Neuron (in vitro differentiated cells): ENCODE measurements at regions not wholly inside any gene's neighbourhood (a gene's known extent, or its start where the extent isn't known, plus 50 kb on each side); places are given as distances from the start of the nearest gene placed in this dataset.

Experiments
- H2AFZ ChIP-seq: one replicate; pipeline ENCODE4 v1.6.1; 2013; ENCODE audit warnings: low read depth, mild to moderate bottlenecking, inconsistent platforms, low read length, moderate library complexity
- H3K27me3 ChIP-seq: one replicate; pipeline ENCODE4 v1.6.1; 2013; ENCODE audit warnings: low read length; ENCODE audit not compliant: insufficient read depth
- H3K36me3 ChIP-seq: one replicate; pipeline ENCODE4 v1.6.1; 2013; ENCODE audit warnings: low read length; ENCODE audit not compliant: insufficient read depth
- H3K4me1 ChIP-seq: one replicate; pipeline ENCODE4 v1.6.1; 2013; ENCODE audit warnings: low read length; ENCODE audit not compliant: insufficient read depth
- H3K4me3 ChIP-seq: 2 replicates; pipeline ENCODE4 v1.5.1; 2013; ENCODE audit warnings: mild to moderate bottlenecking, low read length, moderate library complexity
- H3K9me3 ChIP-seq: one replicate; pipeline ENCODE4 v1.6.1; 2013; ENCODE audit warnings: low read length

DNA sequence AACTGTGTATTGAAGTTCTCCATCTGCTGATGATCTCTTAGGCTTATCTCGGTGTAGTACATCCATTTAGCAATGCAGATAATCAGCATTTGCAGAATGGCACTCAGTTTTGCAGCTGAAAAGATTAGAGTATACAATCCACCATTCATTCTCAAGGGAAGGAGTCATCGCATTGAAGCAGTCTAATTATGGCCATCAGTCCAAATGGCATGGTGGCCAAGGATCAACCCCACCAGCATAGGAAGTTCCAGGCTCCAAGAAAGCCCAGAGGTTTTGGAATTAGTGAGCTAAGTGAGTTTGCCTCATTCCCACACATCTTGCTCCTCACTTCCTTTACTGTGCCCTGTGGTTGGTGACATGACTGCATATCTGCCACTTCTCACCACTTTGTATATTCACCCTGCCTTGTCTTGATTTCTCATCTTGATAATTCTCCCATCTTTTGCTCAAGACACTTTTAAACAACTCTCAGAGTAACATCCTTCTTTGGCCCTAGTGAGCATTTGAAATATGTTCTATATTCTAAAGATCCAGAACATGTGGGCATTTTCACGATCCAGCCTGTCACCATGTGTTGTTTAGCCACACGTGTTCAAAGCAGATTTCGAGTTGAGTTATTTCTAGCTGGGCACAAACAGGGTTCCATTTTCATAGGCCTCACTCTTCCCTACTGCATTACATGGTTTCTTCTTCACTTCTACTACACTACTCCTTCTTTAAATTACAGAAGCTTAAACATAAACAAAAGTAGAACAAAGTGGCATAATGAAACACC, 1119.8 kb downstream of the TSN start:
- no peaks in the 10 kb centered on the region for H3K9me3 ChIP-seq
- no peak overlapping the region for H2AFZ ChIP-seq
- H3K4me3 ChIP-seq = no peak overlapping the region
- H3K36me3 ChIP-seq = no peaks in the 10 kb centered on the region
- no peaks in the 10 kb centered on the region for H3K27me3 ChIP-seq
- H3K4me1 ChIP-seq = no peaks in the 10 kb centered on the region

DNA sequence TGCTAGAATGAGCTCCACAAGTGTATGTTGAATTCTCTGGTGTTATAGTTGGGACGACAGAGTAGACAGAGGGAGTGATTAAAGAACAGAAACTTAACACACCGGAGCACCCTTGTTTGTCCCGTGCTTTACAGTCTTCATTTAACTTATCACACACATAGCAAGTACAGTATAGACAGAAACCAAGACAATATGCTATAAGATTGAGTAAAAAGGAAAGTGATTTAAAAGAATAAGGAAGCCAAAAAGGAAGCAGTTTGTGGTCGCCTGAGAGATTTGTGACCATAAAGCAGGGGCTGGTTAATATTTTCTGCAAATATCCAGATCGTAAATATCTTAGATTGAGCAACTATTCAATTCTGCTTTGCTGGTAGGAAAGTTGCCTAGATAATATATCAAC, 1128.4 kb downstream of the TSN start:
- Histone ChIP-seq H3K4me1 (no peaks in the 10 kb centered on the region), H3K9me3 (no peaks in the 10 kb centered on the region), H3K27me3 (no peaks in the 10 kb centered on the region), H3K4me3 (no peak overlapping the region), H2AFZ (no peak overlapping the region), H3K36me3 (no peaks in the 10 kb centered on the region)

DNA sequence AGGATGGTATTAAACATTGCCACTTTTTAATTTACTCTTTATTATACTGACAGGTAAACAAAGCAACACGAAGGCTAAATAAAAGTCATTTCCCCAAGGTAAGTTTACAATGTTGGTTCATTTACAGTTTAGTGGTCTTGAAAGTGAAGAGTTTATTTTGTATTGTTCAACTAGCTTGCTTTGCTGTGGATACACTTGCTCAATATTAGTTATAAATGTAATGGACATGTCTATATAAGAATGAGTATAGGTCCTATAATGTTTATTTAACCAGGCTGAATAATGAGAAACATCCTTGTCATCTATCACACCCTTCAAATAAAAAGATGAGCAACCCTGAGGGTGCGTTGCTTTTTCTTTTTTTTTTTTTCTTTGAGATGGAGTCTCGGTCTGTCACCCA, 1129.4 kb downstream of the TSN start:
- H3K9me3 ChIP-seq = no peaks in the 10 kb centered on the region
- no peaks in the 10 kb centered on the region for H3K36me3 ChIP-seq
- no peaks in the 10 kb centered on the region for H3K27me3 ChIP-seq
- no peak overlapping the region for H3K4me3 ChIP-seq
- no peak overlapping the region for H2AFZ ChIP-seq
- no peaks in the 10 kb centered on the region for H3K4me1 ChIP-seq

DNA sequence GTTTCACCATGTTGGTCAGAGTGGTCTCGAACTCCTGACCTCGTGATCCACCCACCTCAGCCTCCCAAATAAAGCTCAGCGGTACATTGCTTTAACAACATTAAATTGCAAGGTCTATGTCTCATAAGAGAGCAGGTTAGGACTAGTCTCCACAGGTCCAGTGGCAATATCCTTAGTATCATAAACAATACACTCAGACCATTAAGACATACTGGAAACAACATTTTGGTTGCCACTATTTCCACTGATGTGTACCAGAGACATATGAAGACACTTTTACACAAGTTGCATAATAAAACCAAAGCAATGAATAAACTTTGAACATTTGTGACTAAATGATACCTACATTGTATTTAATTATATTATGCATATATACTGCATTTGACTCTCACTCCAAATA, 1130.0 kb downstream of the TSN start:
- no peaks in the 10 kb centered on the region for H3K27me3 ChIP-seq
- no peaks in the 10 kb centered on the region for H3K36me3 ChIP-seq
- H3K4me1 ChIP-seq = no peaks in the 10 kb centered on the region
- H2AFZ ChIP-seq = no peak overlapping the region
- H3K4me3 ChIP-seq = no peak overlapping the region
- H3K9me3 ChIP-seq = no peaks in the 10 kb centered on the region

GRCh38 chr2:122886479-122887145, 1131.2 kb downstream of the TSN start:
- no peaks in the 10 kb centered on the region for H3K4me1 ChIP-seq
- H3K36me3 ChIP-seq = no peaks in the 10 kb centered on the region
- no peak overlapping the region for H3K4me3 ChIP-seq
- no peaks in the 10 kb centered on the region for H3K27me3 ChIP-seq
- no peaks in the 10 kb centered on the region for H3K9me3 ChIP-seq
- no peak overlapping the region for H2AFZ ChIP-seq

GRCh38 chr2:122899614-122900013, 1125.5 kb upstream of the CNTNAP5 start:
- Histone ChIP-seq H3K9me3 (no peaks in the 10 kb centered on the region), H2AFZ (no peak overlapping the region), H3K4me1 (no peaks in the 10 kb centered on the region), H3K4me3 (no peak overlapping the region), H3K27me3 (no peaks in the 10 kb centered on the region), H3K36me3 (no peaks in the 10 kb centered on the region)

DNA sequence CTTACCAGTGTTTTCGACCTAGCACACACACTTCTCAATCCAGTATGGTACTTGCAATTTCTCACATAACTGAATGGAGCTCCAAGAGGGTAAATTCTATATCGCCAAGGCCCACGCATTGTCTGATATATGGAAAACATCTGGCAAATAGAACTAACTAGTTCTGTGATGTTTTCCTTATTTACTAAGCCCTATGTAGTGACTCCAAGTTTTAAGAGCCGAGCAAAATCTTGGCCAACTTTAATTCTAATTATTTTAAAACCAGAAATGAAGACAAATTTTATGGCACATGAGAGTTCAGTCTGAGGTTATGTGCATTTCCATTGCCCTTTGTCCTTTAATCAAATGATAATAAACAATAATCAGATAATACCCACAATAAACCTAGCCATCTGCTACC, 1119.7 kb upstream of the CNTNAP5 start:
- H3K36me3 ChIP-seq = no peaks in the 10 kb centered on the region
- no peak overlapping the region for H2AFZ ChIP-seq
- H3K9me3 ChIP-seq = no peaks in the 10 kb centered on the region
- H3K27me3 ChIP-seq = no peaks in the 10 kb centered on the region
- peaks cover 11% of the 10 kb centered on the region for H3K4me1 ChIP-seq
- H3K4me3 ChIP-seq = no peak overlapping the region

GRCh38 chr2:122908159-122908558, 1116.9 kb upstream of the CNTNAP5 start:
- Histone ChIP-seq H3K9me3 (no peaks in the 10 kb centered on the region), H3K36me3 (no peaks in the 10 kb centered on the region), H3K27me3 (no peaks in the 10 kb centered on the region), H3K4me1 (peaks cover 11% of the 10 kb centered on the region), H2AFZ (no peak overlapping the region), H3K4me3 (no peak overlapping the region)

- Histone ChIP-seq H3K9me3 (peaks cover 11% of the 10 kb centered on the region), H3K4me1 (peaks cover 26% of the 10 kb centered on the region), H3K27me3 (no peaks in the 10 kb centered on the region), H2AFZ (no peak overlapping the region), H3K4me3 (no peak overlapping the region), H3K36me3 (no peaks in the 10 kb centered on the region)
These were observed 1097.9 kb upstream of the CNTNAP5 start for GRCh38 chr2:122927197-122927596.

DNA sequence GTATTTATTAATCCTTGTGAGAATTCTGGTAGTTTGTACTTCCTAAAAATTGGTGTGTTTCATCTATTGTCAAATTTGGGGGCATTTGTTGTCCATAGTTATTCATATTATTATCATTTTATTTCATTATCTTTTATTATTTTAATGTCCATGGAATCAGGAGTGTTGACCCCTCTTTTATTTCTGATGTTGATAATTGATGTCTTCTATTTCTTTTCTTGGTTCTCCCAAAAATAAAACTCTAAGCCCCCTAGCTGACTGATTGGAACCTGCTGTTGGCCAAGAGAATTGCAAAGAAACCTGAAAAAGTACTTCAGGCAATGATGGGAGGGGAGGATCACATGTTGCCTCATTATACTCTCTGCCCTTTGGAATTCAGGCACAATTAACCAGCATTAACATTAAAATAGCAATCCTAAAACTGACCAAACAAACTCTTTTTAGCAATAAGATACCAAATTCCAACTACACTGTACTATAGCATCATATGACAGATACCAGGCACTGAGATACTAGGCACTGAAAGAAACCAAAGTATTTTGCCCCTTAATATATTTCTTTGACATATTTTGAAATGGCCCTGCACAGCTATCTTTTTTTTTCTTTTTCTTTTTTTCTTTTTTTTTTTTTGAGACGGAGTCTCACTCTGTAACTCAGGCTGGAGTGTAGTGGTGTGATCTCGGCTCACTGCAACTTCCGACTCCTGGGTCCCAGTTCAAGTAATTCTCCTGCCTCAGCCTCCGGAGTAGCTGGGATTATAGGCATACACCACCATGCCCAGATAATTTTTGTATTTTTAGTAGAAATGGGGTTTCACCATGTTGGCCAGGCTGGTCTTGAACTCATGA, 1097.2 kb upstream of the CNTNAP5 start:
- no peak overlapping the region for H3K4me3 ChIP-seq
- H3K4me1 ChIP-seq = peaks cover 26% of the 10 kb centered on the region
- no peaks in the 10 kb centered on the region for H3K27me3 ChIP-seq
- peaks cover 11% of the 10 kb centered on the region for H3K9me3 ChIP-seq
- H2AFZ ChIP-seq = no peak overlapping the region
- H3K36me3 ChIP-seq = no peaks in the 10 kb centered on the region

GRCh38 chr2:122929347-122929746, 1095.7 kb upstream of the CNTNAP5 start:
- H3K4me3 ChIP-seq = no peak overlapping the region
- H3K27me3 ChIP-seq = no peaks in the 10 kb centered on the region
- no peak overlapping the region for H2AFZ ChIP-seq
- peaks cover 23% of the 10 kb centered on the region for H3K4me1 ChIP-seq
- H3K9me3 ChIP-seq = peaks cover 8% of the 10 kb centered on the region
- H3K36me3 ChIP-seq = no peaks in the 10 kb centered on the region

GRCh38 chr2:122935506-122935905, 1089.6 kb upstream of the CNTNAP5 start:
- Histone ChIP-seq H3K36me3 (no peaks in the 10 kb centered on the region), H2AFZ (no peak overlapping the region), H3K4me1 (no peaks in the 10 kb centered on the region), H3K9me3 (no peaks in the 10 kb centered on the region), H3K27me3 (no peaks in the 10 kb centered on the region), H3K4me3 (no peak overlapping the region)

- Histone ChIP-seq H3K4me3 (no peak overlapping the region), H3K4me1 (no peaks in the 10 kb centered on the region), H3K9me3 (no peaks in the 10 kb centered on the region), H3K36me3 (no peaks in the 10 kb centered on the region), H2AFZ (no peak overlapping the region), H3K27me3 (no peaks in the 10 kb centered on the region)
These were observed 1085.3 kb upstream of the CNTNAP5 start for GRCh38 chr2:122939796-122940195.
